Testis (tissue), 2 donors: ENCODE measurements at regions not wholly inside any gene's neighbourhood (a gene's known extent, or its start where the extent isn't known, plus 50 kb on each side); places are given as distances from the start of the nearest gene placed in this dataset.

Source experiments
- POLR2A ChIP-seq: fragments of 450-650 bp; IDR thresholded peaks from one replicate; pipeline ENCODE4 v1.6.1; 2017; ENCODE audit warnings: antibody characterized with exemption, mild to moderate bottlenecking, moderate library complexity
- TF ChIP-seq, protein P1 (sequence below), 3 experiments: fragments of 450-650 bp in 2 of 3; fragments of 200-600 bp in 1 of 3; sonication (generic) in 1 of 3; IDR thresholded peaks; one replicate each; pipeline ENCODE4 v1.5.1; 2016 to 2019; ENCODE audit warnings: antibody characterized with exemption in 3 of 3, mild to moderate bottlenecking in 2 of 3, moderate library complexity in 1 of 3

DNA sequence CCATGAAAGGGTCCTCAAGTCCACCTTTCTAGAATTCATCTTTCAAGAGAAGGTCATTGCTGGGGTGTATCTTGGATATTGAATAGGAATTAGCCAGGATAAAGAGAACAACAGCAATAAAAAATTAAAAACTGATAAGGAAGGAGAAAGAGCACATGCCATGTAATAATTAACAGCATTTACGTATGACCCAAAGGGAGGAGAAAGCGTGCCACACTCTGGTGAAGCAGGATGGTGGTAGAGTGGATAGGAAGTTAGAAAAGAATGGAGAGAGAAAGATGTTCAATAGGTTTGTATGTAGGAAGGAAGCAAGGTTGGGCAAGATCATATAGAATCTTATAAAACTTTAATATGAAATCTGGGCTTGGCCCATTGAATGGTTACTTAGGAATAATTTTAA, 751.5 kb downstream of the MAT2B start:
- TF ChIP-seq, protein P1, sequence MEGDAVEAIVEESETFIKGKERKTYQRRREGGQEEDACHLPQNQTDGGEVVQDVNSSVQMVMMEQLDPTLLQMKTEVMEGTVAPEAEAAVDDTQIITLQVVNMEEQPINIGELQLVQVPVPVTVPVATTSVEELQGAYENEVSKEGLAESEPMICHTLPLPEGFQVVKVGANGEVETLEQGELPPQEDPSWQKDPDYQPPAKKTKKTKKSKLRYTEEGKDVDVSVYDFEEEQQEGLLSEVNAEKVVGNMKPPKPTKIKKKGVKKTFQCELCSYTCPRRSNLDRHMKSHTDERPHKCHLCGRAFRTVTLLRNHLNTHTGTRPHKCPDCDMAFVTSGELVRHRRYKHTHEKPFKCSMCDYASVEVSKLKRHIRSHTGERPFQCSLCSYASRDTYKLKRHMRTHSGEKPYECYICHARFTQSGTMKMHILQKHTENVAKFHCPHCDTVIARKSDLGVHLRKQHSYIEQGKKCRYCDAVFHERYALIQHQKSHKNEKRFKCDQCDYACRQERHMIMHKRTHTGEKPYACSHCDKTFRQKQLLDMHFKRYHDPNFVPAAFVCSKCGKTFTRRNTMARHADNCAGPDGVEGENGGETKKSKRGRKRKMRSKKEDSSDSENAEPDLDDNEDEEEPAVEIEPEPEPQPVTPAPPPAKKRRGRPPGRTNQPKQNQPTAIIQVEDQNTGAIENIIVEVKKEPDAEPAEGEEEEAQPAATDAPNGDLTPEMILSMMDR (IDR thresholded peaks at IDR 0.05), result no peak
- TF ChIP-seq POLR2A, result no peak
